ENCODE measurements at regions not wholly inside any gene's neighbourhood (a gene's known extent, or its start where the extent isn't known, plus 50 kb on each side); places are given as distances from the start of the nearest gene placed in this dataset.

- TF ChIP-seq POLR2AphosphoS5 (IDR thresholded peaks at IDR 0.05) (no peak), POLR2A (IDR thresholded peaks at IDR 0.05) (no peak), EP300 (IDR thresholded peaks at IDR 0.05) (no peak)
- TF ChIP-seq, protein P1, sequence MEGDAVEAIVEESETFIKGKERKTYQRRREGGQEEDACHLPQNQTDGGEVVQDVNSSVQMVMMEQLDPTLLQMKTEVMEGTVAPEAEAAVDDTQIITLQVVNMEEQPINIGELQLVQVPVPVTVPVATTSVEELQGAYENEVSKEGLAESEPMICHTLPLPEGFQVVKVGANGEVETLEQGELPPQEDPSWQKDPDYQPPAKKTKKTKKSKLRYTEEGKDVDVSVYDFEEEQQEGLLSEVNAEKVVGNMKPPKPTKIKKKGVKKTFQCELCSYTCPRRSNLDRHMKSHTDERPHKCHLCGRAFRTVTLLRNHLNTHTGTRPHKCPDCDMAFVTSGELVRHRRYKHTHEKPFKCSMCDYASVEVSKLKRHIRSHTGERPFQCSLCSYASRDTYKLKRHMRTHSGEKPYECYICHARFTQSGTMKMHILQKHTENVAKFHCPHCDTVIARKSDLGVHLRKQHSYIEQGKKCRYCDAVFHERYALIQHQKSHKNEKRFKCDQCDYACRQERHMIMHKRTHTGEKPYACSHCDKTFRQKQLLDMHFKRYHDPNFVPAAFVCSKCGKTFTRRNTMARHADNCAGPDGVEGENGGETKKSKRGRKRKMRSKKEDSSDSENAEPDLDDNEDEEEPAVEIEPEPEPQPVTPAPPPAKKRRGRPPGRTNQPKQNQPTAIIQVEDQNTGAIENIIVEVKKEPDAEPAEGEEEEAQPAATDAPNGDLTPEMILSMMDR (IDR thresholded peaks at IDR 0.05): no peak
Observed at GRCh38 chr2:217076657-217077232, 216.9 kb upstream of the TNP1 start.
